ENCODE measurements at regions not wholly inside any gene's neighbourhood (a gene's known extent, or its start where the extent isn't known, plus 50 kb on each side); places are given as distances from the start of the nearest gene placed in this dataset.
"Not testable (repeated sequence)": the region's sequence is repeated elsewhere in the genome, so short reads cannot be mapped to it uniquely, and the experiment has no call there.

DNA sequence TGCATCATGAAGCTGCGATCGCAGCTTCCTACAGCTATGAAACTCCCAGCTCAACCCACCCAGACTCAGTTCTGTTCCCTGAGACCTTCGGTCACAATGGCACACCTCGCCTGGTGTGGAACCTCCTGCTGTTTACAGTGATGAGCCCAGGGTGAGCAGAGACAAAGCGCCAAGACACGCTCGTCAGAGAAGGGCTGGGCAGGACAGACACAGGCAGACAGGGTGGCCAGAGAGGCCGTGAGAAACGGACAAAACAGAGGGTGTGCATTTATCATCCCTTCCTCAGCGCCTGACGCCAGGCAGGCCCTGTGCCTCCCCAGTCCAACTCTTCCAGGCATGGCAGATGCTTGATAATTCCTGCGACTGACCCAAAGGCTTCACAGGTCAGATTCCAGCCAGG is 324.5 kb downstream of the CACNA1B start:
- TF ChIP-seq, protein P1, sequence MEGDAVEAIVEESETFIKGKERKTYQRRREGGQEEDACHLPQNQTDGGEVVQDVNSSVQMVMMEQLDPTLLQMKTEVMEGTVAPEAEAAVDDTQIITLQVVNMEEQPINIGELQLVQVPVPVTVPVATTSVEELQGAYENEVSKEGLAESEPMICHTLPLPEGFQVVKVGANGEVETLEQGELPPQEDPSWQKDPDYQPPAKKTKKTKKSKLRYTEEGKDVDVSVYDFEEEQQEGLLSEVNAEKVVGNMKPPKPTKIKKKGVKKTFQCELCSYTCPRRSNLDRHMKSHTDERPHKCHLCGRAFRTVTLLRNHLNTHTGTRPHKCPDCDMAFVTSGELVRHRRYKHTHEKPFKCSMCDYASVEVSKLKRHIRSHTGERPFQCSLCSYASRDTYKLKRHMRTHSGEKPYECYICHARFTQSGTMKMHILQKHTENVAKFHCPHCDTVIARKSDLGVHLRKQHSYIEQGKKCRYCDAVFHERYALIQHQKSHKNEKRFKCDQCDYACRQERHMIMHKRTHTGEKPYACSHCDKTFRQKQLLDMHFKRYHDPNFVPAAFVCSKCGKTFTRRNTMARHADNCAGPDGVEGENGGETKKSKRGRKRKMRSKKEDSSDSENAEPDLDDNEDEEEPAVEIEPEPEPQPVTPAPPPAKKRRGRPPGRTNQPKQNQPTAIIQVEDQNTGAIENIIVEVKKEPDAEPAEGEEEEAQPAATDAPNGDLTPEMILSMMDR (IDR thresholded peaks at IDR 0.05; ENCODE audit: control extremely low read depth in 1 of 3, insufficient read depth in 1 of 3, low read depth in 1 of 3, low read length in 3 of 3): not testable (repeated sequence)
- TF ChIP-seq POLR2A (IDR thresholded peaks at IDR 0.05; ENCODE audit: control extremely low read depth in 1 of 2, low read depth in 2 of 2, low read length in 2 of 2); POLR2AphosphoS5 (IDR thresholded peaks at IDR 0.05; ENCODE audit: low read depth, low read length); HDAC2 (IDR thresholded peaks at IDR 0.05; ENCODE audit: borderline replicate concordance in 1 of 2, low read depth in 2 of 2, low read length in 2 of 2); CHD2 (IDR thresholded peaks at IDR 0.05; ENCODE audit: low read length); JUND (IDR thresholded peaks at IDR 0.05; ENCODE audit: low read length); ZNF274 (IDR thresholded peaks at IDR 0.05; ENCODE audit: borderline replicate concordance, extremely low read depth, low read length); EZH2 (IDR thresholded peaks at IDR 0.05; ENCODE audit: low read depth, low read length, severe bottlenecking); GABPA (IDR thresholded peaks at IDR 0.05; ENCODE audit: borderline replicate concordance, insufficient read depth, low read length): not testable (repeated sequence)
- TF ChIP-seq, protein P2, sequence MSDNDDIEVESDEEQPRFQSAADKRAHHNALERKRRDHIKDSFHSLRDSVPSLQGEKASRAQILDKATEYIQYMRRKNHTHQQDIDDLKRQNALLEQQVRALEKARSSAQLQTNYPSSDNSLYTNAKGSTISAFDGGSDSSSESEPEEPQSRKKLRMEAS (IDR thresholded peaks at IDR 0.05): not testable (repeated sequence)
